GM12864 (cell line): ENCODE measurements at regions not wholly inside any gene's neighbourhood (a gene's known extent, or its start where the extent isn't known, plus 50 kb on each side); places are given as distances from the start of the nearest gene placed in this dataset.

Experiments used
- DNase-seq: peaks from one replicate; pipeline ENCODE4 v3.0.0-alpha.2; 2011; ENCODE audit warnings: low read depth
- H3K4me3 ChIP-seq: 2 replicates; pipeline ENCODE4 v1.5.1; 2011; ENCODE audit warnings: mild to moderate bottlenecking, low read depth, low read length, control low read depth
- CTCF ChIP-seq: IDR thresholded peaks from 2 replicates; pipeline ENCODE4 v1.5.1; 2011; ENCODE audit warnings: low read depth, mild to moderate bottlenecking, moderate library complexity, low read length, control low read depth, inconsistent platforms; ENCODE audit errors: missing control alignments

GRCh38 chr2:129744141-129744540 is 235.3 kb upstream of the RAB6C start:
- TF ChIP-seq CTCF, result no peak
- no peak overlapping the region for H3K4me3 ChIP-seq
- DNase-seq, result no peak

DNA sequence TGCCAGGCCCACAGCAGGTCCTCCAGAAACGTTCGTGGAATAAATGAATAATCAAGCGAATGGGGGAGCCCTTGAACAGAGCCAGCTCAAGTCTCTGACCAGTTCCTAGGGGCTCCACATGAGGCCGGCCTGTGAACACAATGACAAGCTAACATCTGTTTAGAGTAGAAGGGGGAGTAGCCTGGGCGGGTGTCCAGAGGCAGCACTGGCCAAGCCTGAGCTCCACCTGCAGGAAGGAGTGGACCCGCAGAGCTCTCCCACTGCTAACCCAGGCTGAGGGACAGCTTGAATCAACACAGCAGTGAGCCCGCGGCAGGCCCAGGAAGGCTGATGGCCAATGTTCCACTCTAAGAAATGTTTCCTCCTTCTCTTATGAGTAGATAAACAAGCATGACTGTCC is 234.8 kb upstream of the RAB6C start:
- H3K4me3 ChIP-seq, result no peak overlapping the region
- no peak for TF ChIP-seq CTCF
- no peak for DNase-seq

DNA sequence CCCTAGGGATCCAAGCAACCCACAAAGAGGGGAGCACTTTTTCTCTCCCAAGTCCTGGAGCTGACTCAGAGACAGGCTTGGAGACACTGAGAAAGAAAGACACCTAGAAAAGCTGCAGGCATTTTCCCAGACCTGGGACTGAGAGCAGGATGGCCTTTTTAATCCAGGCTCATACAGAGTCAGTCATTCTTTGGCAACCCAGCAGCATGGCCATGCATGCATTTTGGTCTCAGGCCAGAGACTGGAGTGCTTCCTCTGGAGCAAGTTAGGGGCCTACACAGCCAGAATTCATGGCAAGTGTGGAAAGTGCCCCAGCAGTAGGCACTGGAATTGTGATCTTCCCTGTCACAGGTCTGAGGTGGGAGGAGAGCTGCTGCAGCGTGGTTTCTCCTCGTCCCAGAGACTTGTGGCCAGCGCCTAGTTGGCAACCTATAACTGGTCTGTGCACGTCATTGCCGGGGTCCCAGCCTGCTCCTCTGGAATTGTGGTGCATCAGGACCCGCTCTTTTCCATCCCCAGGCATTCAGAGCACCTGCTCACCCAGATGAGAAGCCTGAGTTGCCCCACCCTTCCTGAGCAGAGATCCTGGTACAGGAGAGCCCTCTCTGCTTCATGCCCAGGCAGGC is 231.9 kb upstream of the RAB6C start:
- no peak overlapping the region for H3K4me3 ChIP-seq
- no peak for DNase-seq
- TF ChIP-seq CTCF, result no peak

- DNase-seq, result no peak
- no peak overlapping the region for H3K4me3 ChIP-seq
- no peak for TF ChIP-seq CTCF
Measured at GRCh38 chr2:129748250-129748649, 231.2 kb upstream of the RAB6C start.

- H3K4me3 ChIP-seq, result no peak overlapping the region
- DNase-seq, result no peak
- TF ChIP-seq CTCF, result no peak
Measured at GRCh38 chr2:129748653-129749052, 230.8 kb upstream of the RAB6C start.

- no peak overlapping the region for H3K4me3 ChIP-seq
- no peak for DNase-seq
- no peak for TF ChIP-seq CTCF
Measured at GRCh38 chr2:129751409-129751808, 228.1 kb upstream of the RAB6C start.

- H3K4me3 ChIP-seq, result no peak overlapping the region
- no peak for DNase-seq
- TF ChIP-seq CTCF, result no peak
Measured at GRCh38 chr2:129752176-129752575, 227.3 kb upstream of the RAB6C start.
